NCI-H187 (cell line): ENCODE measurements at regions not wholly inside any gene's neighbourhood (a gene's known extent, or its start where the extent isn't known, plus 50 kb on each side); places are given as distances from the start of the nearest gene placed in this dataset.
"Not testable (repeated sequence)": the region's sequence is repeated elsewhere in the genome, so short reads cannot be mapped to it uniquely, and the experiment has no call there.

Experiments used
- DNase-seq, 2 experiments: peaks; one replicate each; lab custom pipeline; 2025; lab: John Stamatoyannopoulos, UW

DNA sequence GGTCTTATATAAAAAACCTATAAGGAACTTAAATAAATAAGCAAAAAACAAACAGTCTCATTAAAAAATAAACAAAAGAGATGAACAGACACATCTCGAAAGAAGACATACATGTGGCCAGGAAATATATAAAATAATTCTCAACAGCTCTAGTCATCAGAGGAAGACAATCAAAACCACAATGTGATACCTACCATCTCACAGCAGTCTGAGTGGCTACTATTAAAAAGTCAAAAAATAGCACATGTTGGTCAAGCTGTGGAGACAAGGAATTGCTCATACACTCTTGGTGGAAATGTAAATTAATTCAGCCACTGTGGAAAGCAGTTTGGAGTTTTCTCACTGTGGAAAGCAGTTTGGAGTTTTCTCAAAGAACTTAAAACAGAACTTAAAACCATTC, 100.3 kb upstream of the ADAMTS5 start:
- DNase-seq, result no peak

DNA sequence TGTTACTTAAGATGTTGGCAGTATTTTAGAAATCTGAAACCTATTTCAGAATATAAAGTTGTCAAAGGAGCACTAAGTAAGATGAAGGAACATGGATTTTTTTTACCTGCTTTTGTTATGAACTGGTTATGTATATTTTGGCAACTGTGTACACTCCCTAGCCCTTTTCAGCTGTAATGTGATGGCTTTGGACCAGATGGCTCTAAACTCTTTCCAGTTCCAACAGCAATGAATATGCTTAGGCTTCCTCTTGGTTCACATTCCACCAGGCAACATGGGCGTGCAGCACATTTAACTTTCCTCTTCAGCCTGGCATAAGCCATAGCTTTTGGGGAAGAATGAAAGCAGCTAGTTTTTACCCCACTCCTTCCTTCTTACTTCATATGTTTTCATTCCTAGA, 95.6 kb upstream of the ADAMTS5 start:
- DNase-seq, result no peak

DNA sequence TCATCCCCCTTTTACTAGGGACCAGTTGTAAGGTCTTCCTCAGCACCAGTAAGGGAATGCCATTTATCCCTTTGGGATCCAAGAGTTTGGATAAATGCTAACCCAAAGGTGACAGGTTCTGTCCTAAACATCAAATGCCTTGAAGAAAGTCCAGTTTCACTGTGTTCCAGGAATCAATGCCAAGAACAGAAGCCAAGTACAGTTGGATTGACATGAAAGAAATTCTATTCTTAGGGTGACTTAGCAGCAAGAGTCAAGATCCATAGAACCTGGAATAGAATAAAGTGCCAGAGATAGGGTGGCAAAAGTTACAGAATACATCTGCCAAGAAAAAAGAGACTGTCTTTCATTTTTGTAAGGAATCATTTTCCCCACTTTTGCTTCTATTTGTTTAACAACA, 94.9 kb upstream of the ADAMTS5 start:
- no peak for DNase-seq

DNA sequence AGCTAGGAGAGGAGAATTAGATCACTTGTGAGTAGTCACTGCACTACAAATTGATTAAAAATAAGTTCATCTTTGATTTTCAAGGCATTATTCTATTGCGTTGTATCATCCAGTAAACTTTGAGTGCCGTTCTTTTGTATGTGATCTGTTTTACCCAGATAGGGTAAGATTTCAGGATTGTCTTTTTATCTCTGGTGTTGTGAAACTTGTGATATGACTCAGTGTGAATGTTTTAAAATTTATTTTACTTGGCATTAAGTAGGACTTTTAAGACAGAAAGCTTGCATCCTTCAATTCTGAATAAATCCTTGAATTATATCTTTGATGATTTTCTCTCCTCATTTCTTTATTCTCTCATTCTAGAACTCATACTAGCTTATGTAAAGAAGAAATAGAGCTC, 93.3 kb upstream of the ADAMTS5 start:
- no peak for DNase-seq

DNA sequence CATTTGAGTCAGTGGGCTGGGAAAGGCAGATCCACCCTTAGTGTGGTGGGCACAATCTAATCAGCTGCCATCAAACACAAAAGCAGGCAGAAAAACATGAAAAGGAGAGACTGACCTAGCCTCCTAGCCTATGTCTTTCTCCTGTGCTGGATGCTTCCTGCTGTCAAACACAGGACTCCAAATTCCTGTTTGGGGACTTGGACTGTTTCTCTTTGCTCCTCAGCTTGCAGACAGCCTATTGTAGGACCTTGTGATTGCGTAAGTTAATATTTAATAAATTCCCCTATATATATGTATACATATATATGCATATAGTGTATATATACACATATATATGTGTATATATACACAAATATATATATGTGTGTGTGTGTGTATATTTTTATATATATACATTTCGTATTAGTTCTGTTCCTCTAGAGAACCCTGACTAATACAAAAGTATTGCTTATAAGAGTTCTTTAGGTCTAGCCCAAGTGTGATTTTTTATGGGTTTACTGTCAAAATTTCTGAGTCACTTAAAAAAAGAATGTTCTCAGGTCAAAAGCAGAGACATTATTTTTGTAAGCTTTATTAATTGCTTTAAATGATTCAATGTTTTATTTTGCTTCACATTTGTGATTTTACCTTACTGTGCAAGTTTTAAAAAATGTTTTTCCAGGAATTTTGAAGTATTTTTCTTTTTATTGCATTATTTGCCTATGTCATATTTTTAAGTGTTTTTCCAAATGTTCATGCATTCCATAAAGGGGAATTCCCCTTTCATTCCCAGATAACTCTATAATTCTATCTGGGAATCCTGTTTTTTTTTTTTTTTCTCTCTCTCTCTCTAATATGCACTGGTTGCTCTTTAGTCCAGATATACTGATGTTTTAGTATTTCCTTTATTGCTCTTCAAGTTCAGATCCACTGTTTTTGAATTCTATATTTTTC, 92.1 kb upstream of the ADAMTS5 start:
- no peak for DNase-seq

DNA sequence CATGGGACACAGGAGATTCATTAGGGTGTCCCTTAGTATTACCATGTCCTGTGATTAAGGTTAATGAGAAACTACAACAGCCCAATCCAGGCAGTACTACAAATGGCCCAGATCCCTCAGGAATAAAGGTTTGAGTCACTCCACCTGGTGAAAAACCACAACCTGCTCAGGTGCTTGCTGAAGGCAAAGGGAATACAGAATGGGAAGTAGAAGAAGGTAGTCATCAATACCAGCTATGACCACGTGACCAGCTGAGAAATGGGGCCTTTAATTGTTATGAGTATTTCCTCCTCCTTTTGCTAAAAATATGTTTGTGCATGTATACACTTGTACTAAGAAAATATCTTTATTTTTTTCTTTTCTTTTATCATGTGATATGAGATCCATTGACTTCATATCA, 91.1 kb upstream of the ADAMTS5 start:
- DNase-seq, result no peak

DNA sequence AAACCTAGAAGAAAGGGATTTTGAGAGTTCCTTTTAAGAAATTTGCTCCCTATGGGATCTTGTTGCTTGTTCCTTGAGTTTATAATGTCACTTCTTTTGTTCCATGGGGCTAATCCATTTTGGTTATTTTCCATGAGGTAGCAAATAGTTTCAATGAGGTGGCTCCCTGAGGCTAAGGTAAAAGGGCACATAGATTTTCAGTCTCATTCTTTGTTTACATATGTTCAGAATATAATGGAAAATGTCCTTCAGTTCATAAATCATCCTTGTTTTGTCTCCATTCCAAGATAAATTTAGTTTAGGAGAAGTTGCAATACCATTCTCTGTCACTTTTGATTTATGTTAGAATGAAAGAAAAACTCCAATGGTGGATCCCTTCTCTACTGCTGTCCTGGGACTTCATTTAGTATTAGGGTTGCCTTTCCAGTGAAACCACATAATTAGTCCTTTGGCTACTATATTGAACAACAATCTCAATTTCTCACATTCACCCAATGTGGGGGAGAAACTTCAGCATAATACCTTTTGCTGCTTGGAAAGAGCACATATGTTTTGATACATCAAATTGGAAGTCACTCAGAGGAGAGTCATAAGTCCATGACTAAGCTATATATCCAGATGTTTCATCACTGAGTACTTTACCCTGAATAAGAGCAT, 80.9 kb upstream of the ADAMTS5 start:
- no peak for DNase-seq

DNA sequence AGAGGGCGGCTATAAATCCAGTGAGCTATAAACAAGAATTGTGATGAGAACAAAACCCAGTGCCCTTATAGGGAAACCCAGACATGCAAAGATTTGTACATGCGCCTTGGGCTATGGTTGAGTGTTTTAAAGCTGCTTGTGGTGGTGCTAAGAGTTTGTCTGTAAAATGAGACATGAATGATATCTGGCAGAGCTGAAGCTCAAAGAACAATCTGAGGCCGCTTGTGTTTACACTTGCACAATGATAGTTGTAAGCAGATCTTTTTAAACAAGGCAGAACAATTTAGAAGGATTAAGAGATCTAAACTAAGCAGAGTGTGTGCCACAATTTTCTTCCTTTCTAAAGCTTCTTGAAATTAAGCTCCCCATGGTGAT, 80.4 kb upstream of the ADAMTS5 start:
- no peak for DNase-seq

DNA sequence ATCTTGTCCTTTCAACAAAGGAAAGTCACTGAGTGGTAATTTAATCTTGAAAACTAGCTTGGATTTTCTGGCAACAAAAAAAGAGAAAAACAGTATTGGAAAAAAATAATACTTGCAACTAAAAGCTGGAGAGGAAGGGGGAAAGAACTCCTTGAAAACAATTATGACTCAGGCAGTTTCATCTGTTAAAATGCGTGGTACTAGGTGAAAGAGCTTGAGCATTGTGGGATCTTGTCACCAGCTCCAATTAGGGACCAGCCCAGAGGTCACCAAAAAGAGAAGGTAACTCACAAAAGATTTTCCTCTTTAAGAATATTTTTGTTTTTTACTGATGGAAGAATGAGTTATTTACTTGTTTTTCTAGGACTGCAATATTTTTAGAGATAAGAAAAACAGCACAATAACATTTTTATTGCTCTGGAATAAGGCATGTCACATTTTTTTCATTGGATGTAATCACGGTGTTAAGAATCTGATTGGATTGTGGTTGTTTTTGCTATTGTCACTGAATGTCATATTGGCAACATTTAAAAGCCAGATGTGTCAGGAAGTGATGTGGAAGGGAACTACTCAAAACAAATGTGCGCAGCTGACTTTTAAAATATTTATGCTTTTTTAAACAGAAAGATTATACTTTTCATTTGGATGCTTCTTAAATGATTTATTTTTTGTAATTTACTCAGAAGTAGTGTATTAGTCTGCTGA, 78.5 kb upstream of the ADAMTS5 start:
- no peak for DNase-seq

DNA sequence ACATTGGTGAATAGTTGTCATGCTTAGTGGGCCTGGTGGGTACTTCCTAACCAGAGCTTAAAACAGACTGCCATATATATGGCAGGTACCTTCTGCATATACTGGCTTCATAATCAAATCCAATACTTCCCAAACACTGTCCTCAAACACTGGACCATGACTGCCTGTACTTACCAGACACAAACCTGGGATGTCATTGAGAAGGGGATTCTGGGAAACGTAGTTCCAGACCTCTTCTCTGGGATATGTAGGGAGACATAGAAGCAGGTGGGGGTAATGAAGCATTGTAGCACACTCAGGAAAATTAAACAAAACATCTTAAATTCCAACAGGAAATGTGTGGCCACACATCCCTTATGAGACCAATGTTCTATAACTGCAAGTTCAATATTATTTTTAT, 76.5 kb upstream of the ADAMTS5 start:
- no peak for DNase-seq

DNA sequence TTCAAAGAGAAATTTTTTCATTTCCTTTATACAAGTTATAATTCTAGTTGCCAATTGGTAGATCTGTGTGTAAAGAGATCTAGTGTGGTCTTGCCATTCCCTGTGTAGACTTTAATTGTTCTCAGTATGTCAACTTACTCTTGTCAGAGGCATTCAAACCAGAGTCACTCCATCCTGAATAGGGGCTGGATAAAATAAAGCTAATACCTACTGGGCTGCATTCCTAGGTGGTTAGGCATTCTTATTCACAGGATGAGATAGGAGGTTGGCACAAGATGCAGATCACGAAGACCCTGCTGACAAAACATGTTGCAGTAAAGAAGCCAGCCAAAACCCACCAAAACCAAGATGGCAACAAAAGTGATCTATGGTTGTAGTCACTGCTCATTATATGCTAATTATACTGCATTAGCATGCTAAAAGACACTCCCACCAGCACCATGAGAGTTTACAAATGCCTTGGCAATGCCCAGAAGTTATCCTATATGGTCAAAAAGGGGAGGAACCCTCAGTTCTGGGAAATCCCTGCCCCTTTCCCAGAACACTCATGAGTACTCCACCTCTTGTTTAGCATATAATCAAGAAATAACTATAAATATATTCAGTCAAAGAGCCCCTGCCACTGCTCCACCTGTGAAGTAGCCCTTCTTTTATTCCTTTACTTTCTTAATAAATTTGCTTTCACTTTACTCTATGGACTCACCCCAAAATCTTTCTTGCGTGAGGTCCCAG, 74.0 kb upstream of the ADAMTS5 start:
- no peak for DNase-seq

DNA sequence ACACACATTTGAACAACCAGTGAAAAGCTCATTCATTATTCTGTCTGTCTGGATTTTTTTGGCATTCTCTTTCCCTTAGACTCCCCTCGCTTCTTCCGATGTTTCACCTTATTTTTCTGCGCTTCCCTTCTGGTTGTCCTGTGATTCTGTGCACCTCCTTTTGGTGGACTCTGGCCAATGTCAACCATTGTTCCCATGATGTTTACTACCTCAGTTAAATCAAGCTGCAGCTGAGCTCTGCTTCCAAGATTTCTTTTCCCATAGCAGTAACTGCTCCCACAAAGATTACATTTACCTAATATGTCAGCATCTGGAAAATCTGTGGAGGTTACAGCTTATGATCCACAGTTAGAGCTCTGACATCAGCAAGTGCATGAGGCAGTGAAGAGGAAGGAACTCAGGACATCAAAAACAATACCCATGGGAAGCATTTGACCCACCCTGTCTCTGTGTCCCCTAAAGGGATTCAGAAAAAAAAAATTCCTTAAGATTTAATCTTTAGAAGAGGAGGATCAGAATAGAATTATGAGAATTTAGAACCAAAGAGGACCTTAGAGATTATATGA, 69.9 kb upstream of the ADAMTS5 start:
- no peak for DNase-seq

DNA sequence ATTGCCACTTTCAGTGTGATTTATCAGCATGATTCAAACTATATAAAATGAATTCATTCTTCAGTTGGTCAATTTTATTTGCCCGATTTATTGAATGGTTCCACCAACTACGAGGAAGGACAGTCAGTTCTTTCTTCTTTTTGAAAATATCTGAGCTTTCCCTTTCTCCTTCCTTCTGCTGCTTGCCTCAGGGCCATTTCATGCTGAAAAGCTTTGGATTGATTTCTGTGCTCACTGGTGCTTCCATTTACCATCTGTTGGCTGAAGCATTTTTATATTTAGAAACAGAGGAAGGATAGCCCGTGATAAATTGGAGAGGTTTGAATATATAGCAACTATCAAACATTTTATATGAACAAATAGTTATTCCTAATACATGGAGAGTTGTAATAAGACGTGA, 68.9 kb upstream of the ADAMTS5 start:
- no peak for DNase-seq

DNA sequence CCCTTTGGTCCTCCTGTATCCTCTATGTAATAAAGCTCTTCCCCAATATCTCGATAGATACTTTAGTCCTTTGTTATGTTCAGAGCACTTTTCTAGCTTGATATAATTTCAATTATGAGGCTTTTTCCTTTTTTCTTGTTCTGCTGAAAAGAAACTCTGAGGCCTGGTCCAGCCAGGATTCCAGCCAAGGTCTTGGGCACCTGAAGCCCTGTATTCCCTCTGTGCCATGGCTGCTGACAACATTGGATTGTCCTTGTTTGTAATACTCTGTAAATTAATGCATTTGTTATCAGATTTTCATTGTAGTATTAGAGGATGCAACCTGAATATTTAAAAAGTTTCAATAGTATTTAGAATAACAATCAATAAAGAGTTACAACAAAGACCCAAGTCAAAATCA, 67.9 kb upstream of the ADAMTS5 start:
- no peak for DNase-seq

DNA sequence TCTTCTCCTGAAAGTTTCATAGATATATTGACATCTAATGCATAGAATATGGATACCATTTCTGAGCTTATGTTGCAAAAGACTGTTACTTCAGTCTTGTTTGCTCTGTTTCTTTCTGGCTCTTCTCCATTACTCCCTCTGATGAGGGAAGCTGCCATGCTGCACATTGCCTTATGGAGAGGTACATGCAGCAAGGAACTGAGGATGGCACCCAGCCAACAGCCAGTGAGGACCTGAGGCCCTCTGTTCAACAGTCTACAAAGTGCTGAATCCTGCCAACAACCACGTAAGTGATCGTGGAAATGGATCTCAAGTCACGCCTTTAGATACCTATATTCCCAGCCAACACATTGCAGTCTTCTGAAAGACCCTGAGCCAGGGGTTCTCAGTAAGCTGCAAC, 66.6 kb upstream of the ADAMTS5 start:
- DNase-seq, result no peak

DNA sequence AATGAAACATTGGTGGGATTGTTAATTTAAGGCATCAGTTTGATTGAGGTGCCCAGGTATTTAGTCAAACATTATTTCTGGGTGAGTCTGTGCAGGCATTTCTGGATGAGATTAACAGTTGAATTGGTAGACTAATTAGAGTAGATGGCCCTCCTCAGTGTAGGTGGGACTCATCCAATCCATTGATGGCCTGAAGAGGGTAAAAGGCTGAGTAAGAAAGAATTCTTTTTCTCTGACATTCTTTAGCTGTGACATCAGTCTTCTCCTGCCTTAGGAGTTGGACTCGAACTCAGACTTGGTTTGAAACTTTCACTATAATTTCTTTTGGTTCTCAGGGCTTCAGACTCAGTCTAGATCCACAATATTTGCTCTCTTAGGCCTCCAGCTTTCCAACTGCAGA, 59.6 kb upstream of the ADAMTS5 start:
- no peak for DNase-seq

DNA sequence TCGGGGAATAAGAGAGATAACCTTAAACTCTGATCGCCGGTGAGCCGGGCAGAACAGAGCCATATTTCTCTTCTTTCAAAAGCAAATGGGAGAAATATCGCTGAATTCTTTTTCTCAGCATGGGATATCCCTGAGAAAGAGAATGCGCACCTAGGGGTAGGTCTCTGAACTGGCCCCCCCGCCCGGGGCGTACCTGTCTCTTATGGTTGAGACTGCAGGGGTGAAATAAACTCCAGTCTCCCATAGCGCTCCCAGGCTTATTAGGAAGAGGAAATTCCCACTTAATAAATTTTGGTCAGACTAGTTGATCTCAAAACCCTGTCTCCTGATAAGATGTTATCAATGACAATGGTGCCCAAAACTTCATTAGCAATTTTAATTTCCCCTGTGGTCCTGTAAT, 58.8 kb upstream of the ADAMTS5 start:
- not testable (repeated sequence) for DNase-seq

DNA sequence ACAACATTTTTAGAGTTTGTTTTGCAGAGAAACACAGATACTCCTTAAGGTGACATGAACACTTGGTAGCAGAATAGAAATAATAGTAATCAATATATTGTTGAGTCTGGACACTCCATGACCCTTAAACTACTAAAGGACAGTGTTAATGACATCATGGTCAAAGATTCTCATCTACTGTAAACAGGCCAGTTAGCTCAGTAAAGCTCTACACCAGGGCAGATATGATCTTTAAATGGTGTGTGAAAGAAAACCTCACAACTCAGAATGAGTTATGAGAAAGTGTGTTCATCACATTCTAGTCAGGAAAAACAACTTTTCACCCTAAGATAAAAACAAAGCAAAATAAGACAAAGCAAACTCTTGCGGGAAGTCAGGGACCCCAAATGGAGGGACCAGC, 58.1 kb upstream of the ADAMTS5 start:
- DNase-seq, result no peak

DNA sequence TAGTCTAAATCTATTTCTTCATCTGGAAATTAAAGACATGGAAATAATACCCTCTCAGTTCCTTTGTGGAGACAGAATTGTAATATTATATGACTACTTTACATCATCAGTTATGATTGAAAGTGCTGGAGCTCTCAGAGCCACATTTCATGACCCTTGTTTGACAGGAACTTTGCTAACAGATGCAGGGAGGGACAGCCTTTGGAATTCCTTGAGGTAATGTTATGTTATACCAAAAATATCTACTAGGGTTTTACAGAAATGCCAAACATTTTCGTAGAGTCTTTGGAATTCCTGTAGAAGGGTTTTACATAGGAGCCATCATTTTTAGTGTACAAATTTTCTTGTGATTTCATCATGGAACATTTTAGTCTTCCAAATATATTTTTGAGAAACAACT, 57.4 kb upstream of the ADAMTS5 start:
- no peak for DNase-seq

DNA sequence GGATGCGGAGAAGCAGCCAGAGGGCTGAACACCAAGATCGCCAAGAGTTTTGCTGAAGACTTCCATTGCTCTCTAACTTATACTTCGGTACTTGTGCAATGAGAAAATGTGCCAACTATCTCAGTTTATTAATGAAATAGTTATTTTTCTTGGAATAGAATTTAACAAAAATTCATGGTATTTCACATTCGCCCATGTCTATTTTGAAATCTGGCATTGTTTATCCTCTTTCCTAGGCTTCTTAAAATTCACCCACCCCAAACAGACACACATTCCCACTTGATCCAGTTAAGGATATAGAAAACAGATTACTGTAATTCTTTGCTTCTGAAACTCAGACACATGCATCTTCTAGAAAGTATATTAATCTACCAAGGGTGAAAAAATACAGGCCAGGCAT, 56.3 kb upstream of the ADAMTS5 start:
- DNase-seq, result no peak

DNA sequence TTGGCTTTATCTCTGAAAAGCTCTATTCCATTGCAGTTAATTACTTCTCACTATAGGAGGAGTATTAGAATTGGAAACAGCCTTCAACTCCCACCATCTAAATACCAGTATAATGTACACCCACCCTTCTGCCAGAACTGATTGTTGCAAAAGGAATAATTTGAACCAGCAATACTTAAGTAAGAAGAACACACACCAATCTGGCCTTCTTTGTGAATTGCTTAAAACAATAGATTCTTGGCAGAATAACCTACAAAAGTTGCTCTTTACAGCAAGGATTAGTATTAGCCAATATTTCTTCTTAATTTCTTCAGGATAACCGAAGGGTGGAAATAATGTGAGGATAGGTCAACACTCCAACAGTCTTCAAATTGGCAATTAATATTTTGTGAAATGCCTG, 54.9 kb upstream of the ADAMTS5 start:
- DNase-seq, result no peak

DNA sequence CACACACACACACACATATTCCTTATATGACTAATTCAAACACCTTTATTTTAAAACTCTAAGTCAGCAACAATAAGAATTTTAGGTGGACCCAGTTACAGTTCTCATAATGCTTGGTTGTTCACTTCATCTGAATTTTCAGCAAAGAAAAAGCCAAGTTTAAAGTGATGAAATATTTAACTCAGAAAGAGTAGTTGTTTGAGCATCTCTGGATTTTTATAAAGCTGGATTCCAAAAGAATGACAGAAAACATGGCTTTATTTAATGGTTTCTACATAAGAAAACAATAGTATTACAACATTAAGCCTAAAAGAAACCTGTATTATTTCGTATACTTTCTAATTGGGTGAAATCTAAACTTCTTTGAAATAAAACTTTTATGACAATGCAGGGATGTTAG, 54.2 kb upstream of the ADAMTS5 start:
- no peak for DNase-seq
